ENCODE measurements at regions not wholly inside any gene's neighbourhood (a gene's known extent, or its start where the extent isn't known, plus 50 kb on each side); places are given as distances from the start of the nearest gene placed in this dataset.

DNA sequence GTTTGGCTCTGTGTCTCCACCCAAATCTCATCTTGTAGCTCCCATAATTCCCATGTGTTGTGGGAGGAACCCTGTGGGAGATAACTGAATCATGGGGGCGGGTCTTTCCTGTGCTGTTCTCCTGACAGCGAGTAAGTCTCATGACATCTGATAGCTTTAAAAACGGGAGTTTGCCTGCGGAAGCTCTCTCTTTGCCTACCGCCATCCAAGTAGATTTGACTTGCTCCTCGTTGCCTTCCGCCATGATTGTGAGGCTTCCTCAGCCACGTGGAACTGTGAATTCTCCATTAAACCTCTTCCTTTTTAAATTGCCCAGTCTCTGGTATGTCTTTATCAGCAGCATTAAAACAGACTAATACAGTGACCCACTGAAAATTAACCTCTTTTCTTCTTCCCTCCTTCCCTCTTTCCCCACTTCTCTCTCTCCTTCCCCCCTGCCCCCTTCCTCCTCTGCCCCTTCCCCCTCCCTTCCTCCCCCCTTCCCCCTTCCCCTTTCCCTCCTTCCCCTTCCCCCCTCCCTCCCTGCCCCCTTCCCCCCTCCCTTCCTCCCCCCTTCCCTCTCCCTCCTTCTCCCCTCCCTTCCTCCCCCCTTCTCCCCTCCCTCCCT lies 818.8 kb downstream of the SLC4A3 start:
- no peaks in the 10 kb centered on the region for H3K27me3 ChIP-seq (replicated peaks; ENCODE audit: insufficient read depth)
- H3K4me2 ChIP-seq (ENCODE audit: unreplicated experiment), result no peak overlapping the region
- no peak for TF ChIP-seq EZH2phosphoT487 (IDR thresholded peaks at IDR 0.05; ENCODE audit: insufficient read depth, low read depth)
- TF ChIP-seq EZH2 (IDR thresholded peaks at IDR 0.05; ENCODE audit: insufficient read depth, poor library complexity, severe bottlenecking), result no peak
- 0 out of 2 replicates have a peak overlapping the region, but pooled peaks have one; percentile 12 for H2AFZ ChIP-seq
- peaks cover 13% of the 10 kb centered on the region for H3K4me1 ChIP-seq (ENCODE audit: insufficient read depth)
- H3K9me3 ChIP-seq (ENCODE audit: low read depth), result no peaks in the 10 kb centered on the region
- H3F3A ChIP-seq (ENCODE audit: insufficient read depth), result peaks cover 9% of the 10 kb centered on the region; the same call in 1 of the 2 replicates
- no peak overlapping the region for H3K27ac ChIP-seq
- no peak overlapping the region for H3K4me3 ChIP-seq
- H3K9ac ChIP-seq, result no peak overlapping the region
- no peaks in the 10 kb centered on the region for H3K36me3 ChIP-seq (ENCODE audit: low read depth)
- no peak for DNase-seq
- WGBS, 2 experiments (ENCODE audit: low coverage in 1 of 2, low lambda C conversion rate in 2 of 2, missing lambda C conversion rate in 2 of 2), result 79% methylated on average over 8 of the region's 8 CpGs
- no peaks in the 10 kb centered on the region for H4K20me1 ChIP-seq (ENCODE audit: insufficient read depth)
- in situ Hi-C loops (cut with MboI), result no loop called here
- no peaks in the 10 kb centered on the region for H3K9me2 ChIP-seq (ENCODE audit: insufficient read depth)
- H3K79me2 ChIP-seq (ENCODE audit: insufficient read depth), result no peaks in the 10 kb centered on the region

DNA sequence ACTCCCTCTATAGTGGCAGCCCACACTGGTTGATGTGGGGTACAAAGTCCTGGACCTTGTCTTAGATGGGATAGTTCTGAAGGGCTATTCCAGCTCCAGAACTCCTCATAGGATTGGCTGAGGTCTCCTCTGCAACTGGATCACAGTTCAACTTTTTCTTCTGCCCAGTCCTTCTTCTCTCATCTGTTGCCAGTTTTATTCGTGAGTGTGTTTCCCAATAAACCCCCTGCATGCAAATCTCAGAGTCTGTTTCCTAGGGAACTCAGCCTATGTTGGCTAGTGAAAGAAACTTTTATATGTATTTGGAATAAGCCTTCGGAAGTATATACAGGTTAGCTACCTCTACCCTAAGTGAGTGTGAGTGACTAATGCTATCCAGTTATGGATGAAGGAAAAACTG lies 823.4 kb downstream of the SLC4A3 start:
- in situ Hi-C loops (cut with MboI), result no loop called here
- DNase-seq, result no peak
- Histone ChIP-seq H3K79me2 (ENCODE audit: insufficient read depth) (no peaks in the 10 kb centered on the region), H3K4me3 (no peak overlapping the region), H3K9me2 (ENCODE audit: insufficient read depth) (no peaks in the 10 kb centered on the region), H3K27me3 (replicated peaks; ENCODE audit: insufficient read depth) (no peaks in the 10 kb centered on the region), H3K4me1 (ENCODE audit: insufficient read depth) (peaks cover 9% of the 10 kb centered on the region), H3K4me2 (ENCODE audit: unreplicated experiment) (no peak overlapping the region), H3K9me3 (ENCODE audit: low read depth) (no peaks in the 10 kb centered on the region), H3F3A (ENCODE audit: insufficient read depth) (peaks cover 4% of the 10 kb centered on the region; the same call in 1 of the 2 replicates), H3K9ac (no peak overlapping the region), H3K36me3 (ENCODE audit: low read depth) (no peaks in the 10 kb centered on the region), H4K20me1 (ENCODE audit: insufficient read depth) (no peaks in the 10 kb centered on the region), H3K27ac (no peak overlapping the region), H2AFZ (no peak overlapping the region)
- TF ChIP-seq EZH2phosphoT487 (IDR thresholded peaks at IDR 0.05; ENCODE audit: insufficient read depth, low read depth), result no peak
- TF ChIP-seq EZH2 (IDR thresholded peaks at IDR 0.05; ENCODE audit: insufficient read depth, poor library complexity, severe bottlenecking), result no peak
- WGBS, 2 experiments (ENCODE audit: low coverage in 1 of 2, low lambda C conversion rate in 2 of 2, missing lambda C conversion rate in 2 of 2), result 57 to 62% methylated on average over 2 of the region's 2 CpGs

GRCh38 chr2:220451438-220451837 lies 824.0 kb downstream of the SLC4A3 start:
- no peaks in the 10 kb centered on the region for H4K20me1 ChIP-seq (ENCODE audit: insufficient read depth)
- H3K9ac ChIP-seq, result no peak overlapping the region
- TF ChIP-seq EZH2phosphoT487 (IDR thresholded peaks at IDR 0.05; ENCODE audit: insufficient read depth, low read depth) (no peak), EZH2 (IDR thresholded peaks at IDR 0.05; ENCODE audit: insufficient read depth, poor library complexity, severe bottlenecking) (no peak)
- H3K4me3 ChIP-seq, result no peak overlapping the region
- H3K4me2 ChIP-seq (ENCODE audit: unreplicated experiment), result no peak overlapping the region
- peaks cover 5% of the 10 kb centered on the region; the same call in 1 of the 2 replicates for H3F3A ChIP-seq (ENCODE audit: insufficient read depth)
- 60 to 69% methylated on average over 3 of the region's 3 CpGs for WGBS, 2 experiments (ENCODE audit: low coverage in 1 of 2, low lambda C conversion rate in 2 of 2, missing lambda C conversion rate in 2 of 2)
- no peaks in the 10 kb centered on the region for H3K9me3 ChIP-seq (ENCODE audit: low read depth)
- H3K4me1 ChIP-seq (ENCODE audit: insufficient read depth), result peaks cover 10% of the 10 kb centered on the region
- no peaks in the 10 kb centered on the region for H3K9me2 ChIP-seq (ENCODE audit: insufficient read depth)
- no peak overlapping the region for H3K27ac ChIP-seq
- no peak overlapping the region for H2AFZ ChIP-seq
- H3K36me3 ChIP-seq (ENCODE audit: low read depth), result no peaks in the 10 kb centered on the region
- DNase-seq, result no peak
- in situ Hi-C loops (cut with MboI), result no loop called here
- H3K27me3 ChIP-seq (replicated peaks; ENCODE audit: insufficient read depth), result no peaks in the 10 kb centered on the region
- H3K79me2 ChIP-seq (ENCODE audit: insufficient read depth), result no peaks in the 10 kb centered on the region

GRCh38 chr2:220452561-220452960 lies 825.1 kb downstream of the SLC4A3 start:
- Histone ChIP-seq H3K4me2 (ENCODE audit: unreplicated experiment) (peak overlapping the region; percentile 5), H3K9me3 (ENCODE audit: low read depth) (no peaks in the 10 kb centered on the region), H3K27me3 (replicated peaks; ENCODE audit: insufficient read depth) (no peaks in the 10 kb centered on the region), H3K4me3 (no peak overlapping the region), H4K20me1 (ENCODE audit: insufficient read depth) (no peaks in the 10 kb centered on the region), H3F3A (ENCODE audit: insufficient read depth) (peaks cover 5% of the 10 kb centered on the region; the same call in 1 of the 2 replicates), H3K9me2 (ENCODE audit: insufficient read depth) (no peaks in the 10 kb centered on the region), H3K79me2 (ENCODE audit: insufficient read depth) (no peaks in the 10 kb centered on the region), H3K9ac (no peak overlapping the region), H3K36me3 (ENCODE audit: low read depth) (no peaks in the 10 kb centered on the region), H3K4me1 (ENCODE audit: insufficient read depth) (peaks cover 10% of the 10 kb centered on the region), H2AFZ (peak overlapping the region; percentile 60), H3K27ac (no peak overlapping the region)
- WGBS, 2 experiments (ENCODE audit: low coverage in 1 of 2, low lambda C conversion rate in 2 of 2, missing lambda C conversion rate in 2 of 2), result 0 to 4% methylated on average over 2 of the region's 2 CpGs
- in situ Hi-C loops (cut with MboI), result no loop called here
- peak; percentile 50 for DNase-seq
- TF ChIP-seq EZH2phosphoT487 (IDR thresholded peaks at IDR 0.05; ENCODE audit: insufficient read depth, low read depth), result no peak
- no peak for TF ChIP-seq EZH2 (IDR thresholded peaks at IDR 0.05; ENCODE audit: insufficient read depth, poor library complexity, severe bottlenecking)
